RWPE2 (cell line): ENCODE measurements at regions not wholly inside any gene's neighbourhood (a gene's known extent, or its start where the extent isn't known, plus 50 kb on each side); places are given as distances from the start of the nearest gene placed in this dataset.

Experiments
- ATAC-seq: fragments of 200-7000 bp; cut with Tn5 transposase; 3 replicates; pipeline ENCODE4 v1.9.1; 2021; ENCODE audit warnings: low read depth
- DNase-seq: peaks from one replicate; pipeline ENCODE4 v3.0.0-alpha.2; 2020; ENCODE audit warnings: low spot score
- H3K27ac ChIP-seq: fragments of 450-650 bp; 2 replicates; pipeline ENCODE4 v1.5.1; 2017; ENCODE audit warnings: mild to moderate bottlenecking; ENCODE audit not compliant: poor library complexity, severe bottlenecking
- H3K27me3 ChIP-seq: fragments of 250-450 bp; sonication (Bioruptor Pico); 2 replicates; pipeline ENCODE4 v1.5.1; 2021; ENCODE audit warnings: mild to moderate bottlenecking, moderate library complexity; ENCODE audit not compliant: insufficient read depth, poor library complexity, severe bottlenecking
- H3K36me3 ChIP-seq: fragments of 250-450 bp; sonication (Bioruptor Pico); 2 replicates; pipeline ENCODE4 v1.5.1; 2020; ENCODE audit warnings: low read depth, mild to moderate bottlenecking, moderate library complexity
- H3K4me1 ChIP-seq: fragments of 250-450 bp; sonication (Bioruptor Pico); 2 replicates; pipeline ENCODE4 v1.5.1; 2021; ENCODE audit warnings: mild to moderate bottlenecking, moderate library complexity; ENCODE audit not compliant: insufficient read depth, poor library complexity, severe bottlenecking
- H3K4me3 ChIP-seq: fragments of 250-450 bp; sonication (Bioruptor Pico); 2 replicates; pipeline ENCODE4 v1.5.1; 2021; ENCODE audit warnings: mild to moderate bottlenecking, moderate library complexity; ENCODE audit not compliant: severe bottlenecking
- H3K9me3 ChIP-seq: fragments of 250-450 bp; sonication (Bioruptor Pico); 2 replicates; pipeline ENCODE4 v1.5.1; 2021; ENCODE audit warnings: mild to moderate bottlenecking, moderate library complexity; ENCODE audit not compliant: severe bottlenecking
- CTCF ChIP-seq: fragments of 450-650 bp; IDR thresholded peaks from one replicate; pipeline ENCODE4 v1.5.1; 2017; ENCODE audit warnings: mild to moderate bottlenecking, moderate library complexity; ENCODE audit not compliant: poor library complexity, severe bottlenecking

- no peak for TF ChIP-seq CTCF
- ATAC-seq (no peak), DNase-seq (no peak)
- Histone ChIP-seq H3K9me3 (no peaks in the 10 kb centered on the region), H3K27me3 (no peaks in the 10 kb centered on the region), H3K4me1 (no peaks in the 10 kb centered on the region), H3K4me3 (no peak overlapping the region), H3K27ac (no peak overlapping the region), H3K36me3 (no peaks in the 10 kb centered on the region)
Measured at GRCh38 chr18:55092166-55092565, 132.9 kb upstream of the CCDC68 start.

GRCh38 chr18:55090564-55091188, 131.4 kb upstream of the CCDC68 start:
- Histone ChIP-seq H3K4me1 (no peaks in the 10 kb centered on the region), H3K9me3 (no peaks in the 10 kb centered on the region), H3K27ac (no peak overlapping the region), H3K27me3 (no peaks in the 10 kb centered on the region), H3K4me3 (no peak overlapping the region), H3K36me3 (no peaks in the 10 kb centered on the region)
- ATAC-seq (no peak), DNase-seq (no peak)
- no peak for TF ChIP-seq CTCF

GRCh38 chr18:55089610-55090009, 130.3 kb upstream of the CCDC68 start:
- Histone ChIP-seq H3K27me3 (no peaks in the 10 kb centered on the region), H3K27ac (no peak overlapping the region), H3K9me3 (no peaks in the 10 kb centered on the region), H3K4me3 (no peak overlapping the region), H3K4me1 (no peaks in the 10 kb centered on the region), H3K36me3 (no peaks in the 10 kb centered on the region)
- TF ChIP-seq CTCF: no peak
- ATAC-seq (no peak), DNase-seq (no peak)

- Histone ChIP-seq H3K27ac (no peak overlapping the region), H3K9me3 (no peaks in the 10 kb centered on the region), H3K4me3 (no peak overlapping the region), H3K27me3 (no peaks in the 10 kb centered on the region), H3K36me3 (no peaks in the 10 kb centered on the region), H3K4me1 (no peaks in the 10 kb centered on the region)
- no peak for TF ChIP-seq CTCF
- no peak for ATAC-seq
- DNase-seq: no peak
Measured at GRCh38 chr18:55088561-55088960, 129.3 kb upstream of the CCDC68 start.

- TF ChIP-seq CTCF: no peak
- Histone ChIP-seq H3K4me3 (no peak overlapping the region), H3K9me3 (no peaks in the 10 kb centered on the region), H3K27me3 (no peaks in the 10 kb centered on the region), H3K27ac (no peak overlapping the region), H3K36me3 (no peaks in the 10 kb centered on the region), H3K4me1 (no peaks in the 10 kb centered on the region)
- ATAC-seq (no peak), DNase-seq (no peak)
Measured at GRCh38 chr18:55088000-55088401, 128.7 kb upstream of the CCDC68 start.
